ENCODE measurements at regions not wholly inside any gene's neighbourhood (a gene's known extent, or its start where the extent isn't known, plus 50 kb on each side); places are given as distances from the start of the nearest gene placed in this dataset.

- TF ChIP-seq SUZ12 (IDR thresholded peaks at IDR 0.05) (no peak), SP1 (IDR thresholded peaks at IDR 0.05) (no peak), HDGF (IDR thresholded peaks at IDR 0.05; ENCODE audit: borderline replicate concordance) (no peak)
Measured at GRCh38 chr5:3509290-3509689, 86.3 kb upstream of the IRX1 start.

Data from HEK293T (cell line).